ENCODE measurements at regions not wholly inside any gene's neighbourhood (a gene's known extent, or its start where the extent isn't known, plus 50 kb on each side); places are given as distances from the start of the nearest gene placed in this dataset.

DNA sequence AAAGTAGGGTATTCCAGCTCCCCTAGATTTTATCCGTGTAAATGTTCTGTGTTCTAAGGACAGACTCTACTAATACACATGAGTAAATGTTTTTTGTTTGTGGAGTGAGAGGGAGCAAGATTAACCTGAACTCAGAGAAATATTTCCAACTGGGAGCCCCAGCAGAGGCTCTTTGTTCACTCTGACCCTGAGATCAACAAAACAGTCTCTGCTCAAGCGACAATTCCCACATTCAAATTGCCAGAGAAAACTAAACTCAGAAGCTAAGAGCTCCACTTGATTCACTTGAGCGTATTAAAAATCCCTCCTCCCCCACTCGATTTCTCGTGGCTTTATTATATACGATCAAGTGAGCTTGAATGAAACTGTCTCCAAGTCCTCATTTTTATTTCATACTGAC is 413.9 kb upstream of the JARID2 start:
- no peak overlapping the region for H3K4me3 ChIP-seq (ENCODE audit: low read depth in 2 of 2, low read length in 1 of 2)
- TF ChIP-seq ZBTB33 (IDR thresholded peaks at IDR 0.05; ENCODE audit: borderline replicate concordance, low read depth), result no peak
- TF ChIP-seq EP300 (IDR thresholded peaks at IDR 0.05; ENCODE audit: borderline replicate concordance in 1 of 2, low read depth in 1 of 2, low read length in 1 of 2), result no peak
- TF ChIP-seq RFX5 (IDR thresholded peaks at IDR 0.05; ENCODE audit: low read length), result no peak
- TF ChIP-seq TAF1 (IDR thresholded peaks at IDR 0.05; ENCODE audit: borderline replicate concordance, low read depth, low read length), result no peak
- TF ChIP-seq CHD2 (IDR thresholded peaks at IDR 0.05; ENCODE audit: low read length, partially characterized antibody), result no peak
- no peak for TF ChIP-seq MXI1 (IDR thresholded peaks at IDR 0.05; ENCODE audit: low read depth, low read length)
- no peak for TF ChIP-seq RXRA (IDR thresholded peaks at IDR 0.05; ENCODE audit: borderline replicate concordance, low read depth)
- no peak for TF ChIP-seq SIN3A (IDR thresholded peaks at IDR 0.05; ENCODE audit: borderline replicate concordance, low read depth, low read length)
- TF ChIP-seq, protein P1, sequence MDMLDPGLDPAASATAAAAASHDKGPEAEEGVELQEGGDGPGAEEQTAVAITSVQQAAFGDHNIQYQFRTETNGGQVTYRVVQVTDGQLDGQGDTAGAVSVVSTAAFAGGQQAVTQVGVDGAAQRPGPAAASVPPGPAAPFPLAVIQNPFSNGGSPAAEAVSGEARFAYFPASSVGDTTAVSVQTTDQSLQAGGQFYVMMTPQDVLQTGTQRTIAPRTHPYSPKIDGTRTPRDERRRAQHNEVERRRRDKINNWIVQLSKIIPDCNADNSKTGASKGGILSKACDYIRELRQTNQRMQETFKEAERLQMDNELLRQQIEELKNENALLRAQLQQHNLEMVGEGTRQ (IDR thresholded peaks at IDR 0.05; ENCODE audit: borderline replicate concordance, low read depth, low read length), result no peak
- TF ChIP-seq FOXM1 (IDR thresholded peaks at IDR 0.05; ENCODE audit: low read depth), result no peak
- no peak for TF ChIP-seq TEAD4 (IDR thresholded peaks at IDR 0.05; ENCODE audit: borderline replicate concordance, insufficient read depth)
- TF ChIP-seq NRF1 (IDR thresholded peaks at IDR 0.05; ENCODE audit: low read depth, low read length), result no peak
- TF ChIP-seq, protein P2, sequence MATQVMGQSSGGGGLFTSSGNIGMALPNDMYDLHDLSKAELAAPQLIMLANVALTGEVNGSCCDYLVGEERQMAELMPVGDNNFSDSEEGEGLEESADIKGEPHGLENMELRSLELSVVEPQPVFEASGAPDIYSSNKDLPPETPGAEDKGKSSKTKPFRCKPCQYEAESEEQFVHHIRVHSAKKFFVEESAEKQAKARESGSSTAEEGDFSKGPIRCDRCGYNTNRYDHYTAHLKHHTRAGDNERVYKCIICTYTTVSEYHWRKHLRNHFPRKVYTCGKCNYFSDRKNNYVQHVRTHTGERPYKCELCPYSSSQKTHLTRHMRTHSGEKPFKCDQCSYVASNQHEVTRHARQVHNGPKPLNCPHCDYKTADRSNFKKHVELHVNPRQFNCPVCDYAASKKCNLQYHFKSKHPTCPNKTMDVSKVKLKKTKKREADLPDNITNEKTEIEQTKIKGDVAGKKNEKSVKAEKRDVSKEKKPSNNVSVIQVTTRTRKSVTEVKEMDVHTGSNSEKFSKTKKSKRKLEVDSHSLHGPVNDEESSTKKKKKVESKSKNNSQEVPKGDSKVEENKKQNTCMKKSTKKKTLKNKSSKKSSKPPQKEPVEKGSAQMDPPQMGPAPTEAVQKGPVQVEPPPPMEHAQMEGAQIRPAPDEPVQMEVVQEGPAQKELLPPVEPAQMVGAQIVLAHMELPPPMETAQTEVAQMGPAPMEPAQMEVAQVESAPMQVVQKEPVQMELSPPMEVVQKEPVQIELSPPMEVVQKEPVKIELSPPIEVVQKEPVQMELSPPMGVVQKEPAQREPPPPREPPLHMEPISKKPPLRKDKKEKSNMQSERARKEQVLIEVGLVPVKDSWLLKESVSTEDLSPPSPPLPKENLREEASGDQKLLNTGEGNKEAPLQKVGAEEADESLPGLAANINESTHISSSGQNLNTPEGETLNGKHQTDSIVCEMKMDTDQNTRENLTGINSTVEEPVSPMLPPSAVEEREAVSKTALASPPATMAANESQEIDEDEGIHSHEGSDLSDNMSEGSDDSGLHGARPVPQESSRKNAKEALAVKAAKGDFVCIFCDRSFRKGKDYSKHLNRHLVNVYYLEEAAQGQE (IDR thresholded peaks at IDR 0.05; ENCODE audit: low read depth, low read length), result no peak
- no peak for TF ChIP-seq GATA2 (CRISPR knock-in tag; IDR thresholded peaks at IDR 0.05)
- TF ChIP-seq RCOR1 (IDR thresholded peaks at IDR 0.05; ENCODE audit: low read length), result no peak
- TF ChIP-seq GABPA (IDR thresholded peaks at IDR 0.05; ENCODE audit: low read depth), result no peak
- no peak for TF ChIP-seq EZH2phosphoT487 (IDR thresholded peaks at IDR 0.05; ENCODE audit: borderline replicate concordance, low read depth)
- H3F3A ChIP-seq (replicated peaks; ENCODE audit: insufficient read depth), result no peaks in the 10 kb centered on the region
- no peak overlapping the region for H2AFZ ChIP-seq (ENCODE audit: low read depth)
- H3K36me3 ChIP-seq (replicated peaks in 1 of 2; ENCODE audit: control insufficient read depth in 1 of 2, insufficient read depth in 2 of 2, low read length in 1 of 2), result no peaks in the 10 kb centered on the region
- DNase-seq, result no peak
- no peaks in the 10 kb centered on the region for H3K9me3 ChIP-seq
- H3K4me2 ChIP-seq, result no peak overlapping the region
- H3K4me1 ChIP-seq (ENCODE audit: control insufficient read depth in 1 of 2, insufficient read depth in 2 of 2, low read depth in 1 of 2, low read length in 1 of 2), result no peaks in the 10 kb centered on the region
- ChIA-PET CTCF (interaction anchor here (1.3 kb wide), 1 partner anchor 559 kb away, joined by 5 read pairs; no protein-coding TSS in a partner anchor), POLR2A (no interaction called here)
- H3K27ac ChIP-seq (ENCODE audit: low read depth in 2 of 2, low read length in 1 of 2), result no peak overlapping the region
- no peaks in the 10 kb centered on the region; the same call in 1 of the 2 replicates for H3K79me2 ChIP-seq (ENCODE audit: insufficient read depth)
- H3K9me2 ChIP-seq, result no peaks in the 10 kb centered on the region
- H3K27me3 ChIP-seq (ENCODE audit: insufficient read depth), result no peaks in the 10 kb centered on the region
- H3K9ac ChIP-seq, result no peak overlapping the region
- WGBS (ENCODE audit: low lambda C conversion rate), result 68% methylated on average over 6 of the region's 6 CpGs
- H4K20me1 ChIP-seq (ENCODE audit: insufficient read depth), result no peaks in the 10 kb centered on the region

Measured in SK-N-SH (cell line).